ENCODE measurements at regions not wholly inside any gene's neighbourhood (a gene's known extent, or its start where the extent isn't known, plus 50 kb on each side); places are given as distances from the start of the nearest gene placed in this dataset.

DNA sequence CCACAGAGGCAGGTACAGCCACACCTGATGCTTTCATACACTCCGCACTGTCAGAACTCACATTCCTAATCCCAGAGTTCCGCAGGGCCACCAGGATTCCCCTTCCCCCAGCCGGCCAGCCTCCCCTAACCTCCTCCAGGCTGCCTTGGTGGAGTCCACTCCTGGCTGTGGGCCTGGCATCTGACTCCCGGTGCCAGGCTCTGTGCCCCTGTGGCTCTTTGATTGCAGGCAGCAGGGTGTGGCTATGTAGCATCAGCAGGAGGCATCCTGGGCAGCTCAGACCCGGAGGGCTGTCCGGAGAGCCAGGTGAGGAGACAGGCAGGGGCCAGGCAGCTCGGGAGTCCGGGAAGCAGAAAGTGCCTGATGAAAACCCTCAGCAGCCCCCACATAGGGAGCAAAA is 1432.9 kb downstream of the BRD1 start:
- no peak overlapping the region for H3K4me3 ChIP-seq (ENCODE audit: insufficient read depth, low read depth, low read length, poor library complexity, severe bottlenecking)
- H3K4me1 ChIP-seq (ENCODE audit: control insufficient read depth, insufficient read depth, low read length, poor library complexity, severe bottlenecking) = no peaks in the 10 kb centered on the region
- no peaks in the 10 kb centered on the region for H3K9me3 ChIP-seq (ENCODE audit: control insufficient read depth, low read length)
- H3K27me3 ChIP-seq (replicated peaks; ENCODE audit: control insufficient read depth, insufficient read depth, low read length, poor library complexity, severe bottlenecking) = no peaks in the 10 kb centered on the region
- H3K36me3 ChIP-seq (ENCODE audit: control insufficient read depth, insufficient read depth, low read length) = no peaks in the 10 kb centered on the region
- H3K27ac ChIP-seq (ENCODE audit: insufficient read depth, low read length, poor library complexity, severe bottlenecking) = no peak overlapping the region
- DNase-seq = no peak

DNA sequence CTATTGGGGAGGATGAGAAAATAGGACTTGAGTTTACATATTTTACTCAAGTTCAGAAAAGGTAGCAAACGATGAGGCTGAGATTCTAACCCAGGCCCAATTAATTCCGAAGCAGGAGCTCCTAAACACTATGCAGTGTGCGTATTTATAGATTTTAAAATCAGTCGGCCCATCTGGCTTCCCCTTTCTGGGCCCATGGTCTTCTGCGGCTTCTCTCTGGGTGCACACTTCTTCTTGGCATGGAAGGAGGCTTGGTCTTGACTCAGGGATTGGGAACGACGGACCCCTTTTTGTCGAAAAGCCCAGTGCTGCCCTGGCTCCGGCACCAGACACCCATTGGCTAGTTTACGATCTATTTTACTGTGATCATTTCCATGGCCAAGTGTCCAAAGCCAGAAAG is 1433.8 kb downstream of the BRD1 start:
- no peak for DNase-seq
- Histone ChIP-seq H3K27me3 (replicated peaks; ENCODE audit: control insufficient read depth, insufficient read depth, low read length, poor library complexity, severe bottlenecking) (no peaks in the 10 kb centered on the region), H3K4me1 (ENCODE audit: control insufficient read depth, insufficient read depth, low read length, poor library complexity, severe bottlenecking) (no peaks in the 10 kb centered on the region), H3K36me3 (ENCODE audit: control insufficient read depth, insufficient read depth, low read length) (no peaks in the 10 kb centered on the region), H3K27ac (ENCODE audit: insufficient read depth, low read length, poor library complexity, severe bottlenecking) (no peak overlapping the region), H3K4me3 (ENCODE audit: insufficient read depth, low read depth, low read length, poor library complexity, severe bottlenecking) (no peak overlapping the region), H3K9me3 (ENCODE audit: control insufficient read depth, low read length) (no peaks in the 10 kb centered on the region)

DNA sequence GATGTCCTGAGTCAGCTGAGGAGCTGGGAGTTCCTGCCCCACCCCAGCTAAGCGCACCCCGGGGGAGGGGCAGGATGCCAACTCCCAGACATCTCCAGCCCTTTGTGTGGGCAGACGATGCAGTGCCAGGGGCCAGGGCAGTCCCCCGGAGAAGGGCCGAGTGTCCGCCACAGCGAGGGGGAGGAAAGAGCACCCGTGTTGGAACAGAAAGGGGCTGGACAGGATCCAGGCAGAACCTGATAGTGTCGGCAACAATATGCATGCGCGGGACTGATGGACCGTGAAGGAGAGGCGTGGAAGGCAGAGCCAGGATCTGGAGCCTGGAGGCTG is 1434.7 kb downstream of the BRD1 start:
- no peak overlapping the region for H3K27ac ChIP-seq (ENCODE audit: insufficient read depth, low read length, poor library complexity, severe bottlenecking)
- no peaks in the 10 kb centered on the region for H3K36me3 ChIP-seq (ENCODE audit: control insufficient read depth, insufficient read depth, low read length)
- H3K4me3 ChIP-seq (ENCODE audit: insufficient read depth, low read depth, low read length, poor library complexity, severe bottlenecking) = no peak overlapping the region
- no peaks in the 10 kb centered on the region for H3K9me3 ChIP-seq (ENCODE audit: control insufficient read depth, low read length)
- H3K27me3 ChIP-seq (replicated peaks; ENCODE audit: control insufficient read depth, insufficient read depth, low read length, poor library complexity, severe bottlenecking) = no peaks in the 10 kb centered on the region
- DNase-seq = no peak
- H3K4me1 ChIP-seq (ENCODE audit: control insufficient read depth, insufficient read depth, low read length, poor library complexity, severe bottlenecking) = no peaks in the 10 kb centered on the region

DNA sequence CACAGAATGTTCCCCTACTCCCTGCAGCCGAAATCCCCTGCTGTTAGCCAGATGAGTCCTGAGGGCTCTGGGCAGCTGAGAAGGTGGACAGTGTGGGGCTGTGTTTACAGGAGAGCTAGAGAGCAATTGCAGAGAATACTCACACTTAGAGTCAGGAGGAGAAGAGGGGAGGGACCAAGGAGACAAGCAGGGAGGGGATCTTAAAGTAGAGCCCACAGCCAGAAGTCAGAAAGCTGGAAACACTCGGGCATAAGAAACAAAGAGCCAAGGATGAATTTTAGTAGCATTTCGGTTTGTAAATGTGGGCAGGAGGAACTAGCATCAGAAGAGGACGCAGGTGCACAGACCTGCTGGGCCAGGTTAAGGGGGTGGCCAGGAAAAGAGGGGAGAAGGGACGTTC is 1435.9 kb downstream of the BRD1 start:
- Histone ChIP-seq H3K4me3 (ENCODE audit: insufficient read depth, low read depth, low read length, poor library complexity, severe bottlenecking) (no peak overlapping the region), H3K36me3 (ENCODE audit: control insufficient read depth, insufficient read depth, low read length) (no peaks in the 10 kb centered on the region), H3K9me3 (ENCODE audit: control insufficient read depth, low read length) (no peaks in the 10 kb centered on the region), H3K27me3 (replicated peaks; ENCODE audit: control insufficient read depth, insufficient read depth, low read length, poor library complexity, severe bottlenecking) (no peaks in the 10 kb centered on the region), H3K4me1 (ENCODE audit: control insufficient read depth, insufficient read depth, low read length, poor library complexity, severe bottlenecking) (no peaks in the 10 kb centered on the region), H3K27ac (ENCODE audit: insufficient read depth, low read length, poor library complexity, severe bottlenecking) (no peak overlapping the region)
- no peak for DNase-seq

DNA sequence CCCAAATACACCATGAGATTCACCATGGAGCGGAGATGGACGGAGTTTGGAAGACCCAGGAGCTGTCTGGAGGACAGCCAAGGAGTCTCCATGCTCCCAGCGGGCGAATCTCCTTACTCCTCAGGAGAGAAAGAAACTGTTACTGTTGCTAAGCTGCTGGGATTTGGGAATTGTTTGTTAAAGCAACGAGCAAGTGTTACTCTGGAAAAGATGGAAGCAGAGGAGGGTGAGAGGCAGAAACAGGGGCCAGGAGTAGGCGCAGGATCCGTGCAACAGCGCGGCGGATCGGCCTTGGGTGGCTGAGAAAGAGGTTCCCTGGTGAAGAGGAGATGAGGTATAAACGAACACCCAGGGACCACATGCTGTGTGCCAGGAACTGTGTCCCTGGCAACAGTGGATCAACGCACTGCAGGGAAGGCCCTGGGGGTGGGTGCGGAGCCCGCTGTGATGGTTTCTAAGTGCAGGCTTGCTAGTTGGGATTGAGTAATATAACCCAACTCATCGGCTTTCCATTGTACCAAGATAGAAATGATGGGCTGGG is 1436.4 kb downstream of the BRD1 start:
- Histone ChIP-seq H3K27ac (ENCODE audit: insufficient read depth, low read length, poor library complexity, severe bottlenecking) (no peak overlapping the region), H3K36me3 (ENCODE audit: control insufficient read depth, insufficient read depth, low read length) (no peaks in the 10 kb centered on the region), H3K27me3 (replicated peaks; ENCODE audit: control insufficient read depth, insufficient read depth, low read length, poor library complexity, severe bottlenecking) (no peaks in the 10 kb centered on the region), H3K4me1 (ENCODE audit: control insufficient read depth, insufficient read depth, low read length, poor library complexity, severe bottlenecking) (no peaks in the 10 kb centered on the region), H3K9me3 (ENCODE audit: control insufficient read depth, low read length) (no peaks in the 10 kb centered on the region), H3K4me3 (ENCODE audit: insufficient read depth, low read depth, low read length, poor library complexity, severe bottlenecking) (no peak overlapping the region)
- no peak for DNase-seq

DNA sequence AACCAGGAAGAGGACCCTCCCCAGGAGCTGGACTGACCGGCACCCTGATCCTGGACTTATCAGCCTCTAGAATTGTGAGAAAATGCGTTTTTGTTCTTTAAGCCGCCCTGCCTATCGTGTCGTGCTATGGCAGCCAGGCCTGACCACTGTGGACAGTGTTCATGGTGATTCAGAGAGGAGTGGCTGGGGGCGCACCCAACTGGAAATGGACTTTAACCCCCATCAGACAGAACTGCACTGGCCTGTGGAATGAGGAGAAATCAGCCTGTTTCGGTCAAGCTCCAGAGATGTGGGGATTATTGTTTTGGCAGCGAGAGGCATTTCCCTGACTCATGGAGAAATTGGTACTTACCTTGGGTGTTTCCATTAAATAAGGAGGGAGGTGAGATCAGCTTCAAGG is 1437.8 kb downstream of the BRD1 start:
- Histone ChIP-seq H3K27me3 (replicated peaks; ENCODE audit: control insufficient read depth, insufficient read depth, low read length, poor library complexity, severe bottlenecking) (no peaks in the 10 kb centered on the region), H3K4me1 (ENCODE audit: control insufficient read depth, insufficient read depth, low read length, poor library complexity, severe bottlenecking) (no peaks in the 10 kb centered on the region), H3K9me3 (ENCODE audit: control insufficient read depth, low read length) (no peaks in the 10 kb centered on the region), H3K27ac (ENCODE audit: insufficient read depth, low read length, poor library complexity, severe bottlenecking) (no peak overlapping the region), H3K4me3 (ENCODE audit: insufficient read depth, low read depth, low read length, poor library complexity, severe bottlenecking) (no peak overlapping the region), H3K36me3 (ENCODE audit: control insufficient read depth, insufficient read depth, low read length) (no peaks in the 10 kb centered on the region)
- no peak for DNase-seq

DNA sequence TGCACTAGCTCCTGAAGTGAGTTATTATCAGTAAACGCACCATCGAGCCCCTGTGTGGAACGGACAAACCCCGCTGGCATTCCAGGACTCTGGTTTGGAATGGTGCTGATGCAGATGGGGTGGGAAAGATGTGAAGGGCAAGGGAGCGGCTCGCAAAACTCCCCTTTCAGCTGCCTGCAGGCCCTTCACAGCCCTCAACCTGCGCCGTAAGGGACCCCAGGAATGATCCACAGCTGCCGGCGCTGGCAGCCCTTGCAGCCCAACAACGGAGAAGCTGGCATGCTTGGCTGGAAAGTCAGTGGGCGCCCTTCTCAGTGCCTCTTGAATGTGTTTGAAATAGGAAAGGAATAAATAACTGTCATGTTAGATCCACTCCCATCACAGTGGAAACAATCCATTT is 1445.5 kb downstream of the BRD1 start:
- DNase-seq = no peak
- Histone ChIP-seq H3K36me3 (ENCODE audit: control insufficient read depth, insufficient read depth, low read length) (no peaks in the 10 kb centered on the region), H3K4me1 (ENCODE audit: control insufficient read depth, insufficient read depth, low read length, poor library complexity, severe bottlenecking) (no peaks in the 10 kb centered on the region), H3K9me3 (ENCODE audit: control insufficient read depth, low read length) (no peaks in the 10 kb centered on the region), H3K4me3 (ENCODE audit: insufficient read depth, low read depth, low read length, poor library complexity, severe bottlenecking) (no peak overlapping the region), H3K27ac (ENCODE audit: insufficient read depth, low read length, poor library complexity, severe bottlenecking) (no peak overlapping the region), H3K27me3 (replicated peaks; ENCODE audit: control insufficient read depth, insufficient read depth, low read length, poor library complexity, severe bottlenecking) (no peaks in the 10 kb centered on the region)

DNA sequence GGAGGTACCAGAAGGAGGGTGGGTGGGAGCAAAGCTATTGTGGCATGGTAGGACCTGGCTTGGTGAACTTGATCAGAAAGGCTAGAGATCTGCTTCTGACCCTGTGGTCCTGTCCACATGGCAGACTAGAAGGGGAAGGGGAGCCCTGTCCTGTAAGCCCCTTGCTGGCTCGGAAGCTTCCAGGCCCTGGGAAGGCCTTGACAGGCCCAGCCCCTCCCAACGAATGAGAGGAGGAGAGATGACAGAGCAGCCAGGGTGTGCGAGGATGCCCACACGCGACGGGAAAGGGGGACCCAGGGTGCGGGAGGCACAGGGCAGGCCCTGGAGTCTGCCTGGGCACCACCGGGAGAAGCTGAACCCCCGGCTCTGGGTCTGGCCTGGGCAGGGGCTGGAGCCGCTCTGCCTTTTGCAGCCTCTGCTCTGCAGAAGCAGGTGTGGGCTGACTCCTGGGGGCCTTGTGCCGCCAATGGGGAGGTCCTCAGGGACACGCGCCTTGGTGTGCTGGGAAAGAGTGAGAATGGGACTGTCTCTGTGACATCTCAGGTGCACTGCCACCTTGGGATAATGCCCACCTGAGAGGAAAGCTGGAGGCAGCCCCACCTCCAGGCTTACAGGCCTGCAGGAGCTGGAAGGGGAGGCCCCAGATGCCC is 1447.5 kb downstream of the BRD1 start:
- Histone ChIP-seq H3K9me3 (ENCODE audit: control insufficient read depth, low read length) (no peaks in the 10 kb centered on the region), H3K27me3 (replicated peaks; ENCODE audit: control insufficient read depth, insufficient read depth, low read length, poor library complexity, severe bottlenecking) (no peaks in the 10 kb centered on the region), H3K27ac (ENCODE audit: insufficient read depth, low read length, poor library complexity, severe bottlenecking) (no peak overlapping the region), H3K4me1 (ENCODE audit: control insufficient read depth, insufficient read depth, low read length, poor library complexity, severe bottlenecking) (no peaks in the 10 kb centered on the region), H3K4me3 (ENCODE audit: insufficient read depth, low read depth, low read length, poor library complexity, severe bottlenecking) (no peak overlapping the region), H3K36me3 (ENCODE audit: control insufficient read depth, insufficient read depth, low read length) (no peaks in the 10 kb centered on the region)
- no peak for DNase-seq

DNA sequence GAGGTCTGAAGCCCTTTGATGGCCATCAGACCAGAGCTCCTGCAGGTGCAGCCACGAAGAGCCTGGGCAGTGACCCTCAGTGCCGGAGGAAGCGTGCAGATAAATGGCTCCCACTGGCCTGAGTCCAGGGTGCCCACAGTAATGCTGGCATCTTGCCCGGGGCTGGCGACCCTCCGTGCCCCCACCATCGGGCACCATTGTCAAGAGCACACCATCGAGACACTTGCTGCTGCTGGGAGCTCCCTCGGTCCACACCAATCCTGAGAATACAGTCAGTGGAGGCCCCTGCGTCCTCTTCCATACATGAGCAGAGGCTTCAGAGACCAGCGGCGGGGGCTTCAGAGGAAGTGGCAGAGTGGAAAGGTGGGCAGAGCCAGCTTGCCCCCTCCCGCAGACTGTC is 1448.3 kb downstream of the BRD1 start:
- Histone ChIP-seq H3K27me3 (replicated peaks; ENCODE audit: control insufficient read depth, insufficient read depth, low read length, poor library complexity, severe bottlenecking) (no peaks in the 10 kb centered on the region), H3K4me3 (ENCODE audit: insufficient read depth, low read depth, low read length, poor library complexity, severe bottlenecking) (no peak overlapping the region), H3K27ac (ENCODE audit: insufficient read depth, low read length, poor library complexity, severe bottlenecking) (no peak overlapping the region), H3K4me1 (ENCODE audit: control insufficient read depth, insufficient read depth, low read length, poor library complexity, severe bottlenecking) (no peaks in the 10 kb centered on the region), H3K36me3 (ENCODE audit: control insufficient read depth, insufficient read depth, low read length) (no peaks in the 10 kb centered on the region), H3K9me3 (ENCODE audit: control insufficient read depth, low read length) (no peaks in the 10 kb centered on the region)
- DNase-seq = no peak

DNA sequence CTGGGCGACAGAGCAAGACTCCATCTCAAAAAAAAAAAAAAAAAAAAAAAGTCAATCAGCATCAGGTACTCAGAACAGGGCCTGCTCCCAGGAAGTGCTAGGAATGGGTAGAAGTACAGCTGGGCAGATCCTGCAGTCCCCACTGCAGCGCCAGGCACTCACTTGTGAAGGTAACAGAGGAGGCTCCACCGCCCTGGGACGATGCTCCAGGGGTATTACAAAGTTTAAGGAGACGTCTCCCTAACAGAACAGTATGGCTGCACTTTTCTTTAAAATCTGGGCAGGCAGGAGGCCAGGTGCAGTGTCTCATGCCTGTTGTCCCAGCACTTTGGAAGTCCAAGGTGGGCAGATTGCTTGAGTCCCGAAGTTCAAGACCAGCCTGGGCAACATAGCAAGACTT is 1449.0 kb downstream of the BRD1 start:
- H3K27me3 ChIP-seq (replicated peaks; ENCODE audit: control insufficient read depth, insufficient read depth, low read length, poor library complexity, severe bottlenecking) = no peaks in the 10 kb centered on the region
- no peaks in the 10 kb centered on the region for H3K4me1 ChIP-seq (ENCODE audit: control insufficient read depth, insufficient read depth, low read length, poor library complexity, severe bottlenecking)
- no peak for DNase-seq
- H3K36me3 ChIP-seq (ENCODE audit: control insufficient read depth, insufficient read depth, low read length) = no peaks in the 10 kb centered on the region
- no peak overlapping the region for H3K27ac ChIP-seq (ENCODE audit: insufficient read depth, low read length, poor library complexity, severe bottlenecking)
- no peaks in the 10 kb centered on the region for H3K9me3 ChIP-seq (ENCODE audit: control insufficient read depth, low read length)
- H3K4me3 ChIP-seq (ENCODE audit: insufficient read depth, low read depth, low read length, poor library complexity, severe bottlenecking) = no peak overlapping the region
